ENCODE measurements at regions not wholly inside any gene's neighbourhood (a gene's known extent, or its start where the extent isn't known, plus 50 kb on each side); places are given as distances from the start of the nearest gene placed in this dataset.

- TF ChIP-seq POLR2A (IDR thresholded peaks at IDR 0.05; ENCODE audit: low read length) (no peak), GATA1 (IDR thresholded peaks at IDR 0.05; ENCODE audit: low read depth, low read length) (no peak)
Observed at GRCh38 chr1:244352156-244352830, 99.4 kb downstream of the ADSS2 start.

All from erythroblast (primary cell).